KMS-11 (cell line): ENCODE measurements at regions not wholly inside any gene's neighbourhood (a gene's known extent, or its start where the extent isn't known, plus 50 kb on each side); places are given as distances from the start of the nearest gene placed in this dataset.

Experiments
- H2AFZ ChIP-seq: fragments of 200-600 bp; sonication (generic); 2 replicates; pipeline ENCODE4 v1.6.1; 2016; ENCODE audit warnings: antibody characterized with exemption, mixed run types, low read depth
- H3K27ac ChIP-seq: fragments of 200-600 bp; sonication (generic); 2 replicates; pipeline ENCODE4 v1.6.1; 2016; ENCODE audit warnings: mild to moderate bottlenecking, mixed run types
- H3K27me3 ChIP-seq: fragments of 200-600 bp; sonication (generic); 2 replicates; pipeline ENCODE4 v1.6.1; 2017; ENCODE audit warnings: mild to moderate bottlenecking, low read depth, mixed run types, moderate library complexity; ENCODE audit not compliant: insufficient read depth
- H3K36me3 ChIP-seq: fragments of 200-600 bp; sonication (generic); 2 replicates; pipeline ENCODE4 v1.6.1; 2017; ENCODE audit warnings: mild to moderate bottlenecking, mixed run types; ENCODE audit not compliant: insufficient read depth
- H3K4me1 ChIP-seq: fragments of 200-600 bp; sonication (generic); 2 replicates; pipeline ENCODE4 v1.6.1; 2016; ENCODE audit warnings: mild to moderate bottlenecking, low read depth, mixed run types; ENCODE audit not compliant: poor library complexity, severe bottlenecking
- H3K4me2 ChIP-seq: fragments of 200-600 bp; sonication (generic); 2 replicates; pipeline ENCODE4 v1.7.0; 2016; ENCODE audit warnings: mild to moderate bottlenecking, mixed run types
- H3K4me3 ChIP-seq: fragments of 200-600 bp; sonication (generic); IDR thresholded peaks from 2 replicates; pipeline ENCODE4 v1.6.1; 2017; ENCODE audit warnings: low read depth, low read length, mixed read lengths; ENCODE audit not compliant: insufficient read depth
- H3K79me2 ChIP-seq: fragments of 200-600 bp; sonication (generic); 2 replicates; pipeline ENCODE4 v1.6.1; 2016; ENCODE audit warnings: low read depth, mixed run types; ENCODE audit not compliant: insufficient read depth
- H3K9ac ChIP-seq: fragments of 200-600 bp; sonication (generic); 2 replicates; pipeline ENCODE4 v1.6.1; 2016; ENCODE audit warnings: mild to moderate bottlenecking, mixed run types
- H4K20me1 ChIP-seq: fragments of 200-600 bp; sonication (generic); 2 replicates; pipeline ENCODE4 v1.6.1; 2016; ENCODE audit warnings: mild to moderate bottlenecking, mixed run types; ENCODE audit not compliant: insufficient read depth
- CTCF ChIP-seq: fragments of 200-600 bp; sonication (generic); conservative IDR thresholded peaks from 2 replicates; pipeline ENCODE4 v1.6.1; 2017; ENCODE audit warnings: low read depth, mild to moderate bottlenecking, antibody characterized with exemption, low read length, moderate library complexity, mixed read lengths

DNA sequence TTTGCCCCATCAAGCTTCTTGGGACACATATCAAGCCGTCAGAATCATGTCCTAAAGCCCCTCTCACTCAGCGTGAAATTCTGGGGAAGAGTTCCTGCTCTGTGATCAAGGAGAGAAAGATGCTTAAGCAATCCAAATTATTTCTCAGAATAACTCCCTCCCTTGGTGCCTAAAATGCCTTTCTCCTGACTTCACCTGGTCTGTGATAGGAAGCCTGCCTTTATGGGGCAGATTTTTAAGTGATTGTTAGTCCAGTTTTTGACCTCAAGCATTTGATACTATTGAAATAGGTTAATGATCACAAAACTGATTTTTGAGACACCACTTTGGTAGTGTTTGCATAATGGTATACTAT, 76.4 kb upstream of the MAGI2 start:
- H3K36me3 ChIP-seq = no peaks in the 10 kb centered on the region
- no peaks in the 10 kb centered on the region for H3K4me1 ChIP-seq
- TF ChIP-seq CTCF = no peak
- no peak overlapping the region for H3K4me2 ChIP-seq
- H3K79me2 ChIP-seq = no peaks in the 10 kb centered on the region
- no peak overlapping the region for H2AFZ ChIP-seq
- no peak overlapping the region for H3K9ac ChIP-seq
- H4K20me1 ChIP-seq = no peaks in the 10 kb centered on the region
- no peak overlapping the region for H3K27ac ChIP-seq
- H3K4me3 ChIP-seq = no peak overlapping the region
- no peaks in the 10 kb centered on the region for H3K27me3 ChIP-seq

GRCh38 chr7:79529214-79529880, 75.9 kb upstream of the MAGI2 start:
- no peak for TF ChIP-seq CTCF
- H3K27me3 ChIP-seq = no peaks in the 10 kb centered on the region
- no peak overlapping the region for H3K4me3 ChIP-seq
- H3K79me2 ChIP-seq = no peaks in the 10 kb centered on the region
- no peaks in the 10 kb centered on the region for H3K4me1 ChIP-seq
- no peaks in the 10 kb centered on the region for H3K36me3 ChIP-seq
- H4K20me1 ChIP-seq = no peaks in the 10 kb centered on the region
- H2AFZ ChIP-seq = no peak overlapping the region
- no peak overlapping the region for H3K4me2 ChIP-seq
- H3K27ac ChIP-seq = no peak overlapping the region
- no peak overlapping the region for H3K9ac ChIP-seq

GRCh38 chr7:79528421-79528820, 75.0 kb upstream of the MAGI2 start:
- H2AFZ ChIP-seq = no peak overlapping the region
- no peaks in the 10 kb centered on the region for H4K20me1 ChIP-seq
- no peak overlapping the region for H3K4me2 ChIP-seq
- no peak overlapping the region for H3K27ac ChIP-seq
- TF ChIP-seq CTCF = no peak
- H3K79me2 ChIP-seq = no peaks in the 10 kb centered on the region
- no peak overlapping the region for H3K4me3 ChIP-seq
- no peak overlapping the region for H3K9ac ChIP-seq
- H3K4me1 ChIP-seq = no peaks in the 10 kb centered on the region
- no peaks in the 10 kb centered on the region for H3K27me3 ChIP-seq
- no peaks in the 10 kb centered on the region for H3K36me3 ChIP-seq

DNA sequence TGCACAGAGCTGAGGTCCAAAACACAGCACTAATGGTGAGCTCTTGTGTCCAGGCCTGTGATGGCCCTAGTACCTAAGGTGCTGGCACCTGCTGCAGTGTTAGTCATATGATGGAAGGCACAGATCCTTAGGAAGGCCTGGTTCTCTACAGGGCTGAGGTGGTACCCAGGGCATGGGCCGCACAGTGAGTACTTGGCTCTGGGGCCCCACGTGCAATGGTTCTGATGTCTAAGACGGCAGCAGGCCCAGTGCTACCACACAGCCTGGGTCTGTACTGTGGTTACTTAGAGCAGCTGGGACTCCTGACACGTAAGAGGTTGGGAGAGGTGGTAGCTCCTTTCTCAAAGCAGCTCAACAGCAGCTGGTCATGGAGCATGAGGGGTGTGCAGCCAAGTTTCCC, 70.6 kb upstream of the MAGI2 start:
- no peak overlapping the region for H2AFZ ChIP-seq
- H3K27me3 ChIP-seq = no peaks in the 10 kb centered on the region
- no peak overlapping the region for H3K27ac ChIP-seq
- H3K9ac ChIP-seq = no peak overlapping the region
- H4K20me1 ChIP-seq = no peaks in the 10 kb centered on the region
- TF ChIP-seq CTCF = no peak
- no peak overlapping the region for H3K4me2 ChIP-seq
- no peak overlapping the region for H3K4me3 ChIP-seq
- no peaks in the 10 kb centered on the region for H3K4me1 ChIP-seq
- no peaks in the 10 kb centered on the region for H3K36me3 ChIP-seq
- H3K79me2 ChIP-seq = no peaks in the 10 kb centered on the region

GRCh38 chr7:79523436-79523835, 70.0 kb upstream of the MAGI2 start:
- no peak overlapping the region for H3K9ac ChIP-seq
- TF ChIP-seq CTCF = no peak
- H3K27me3 ChIP-seq = no peaks in the 10 kb centered on the region
- H3K27ac ChIP-seq = no peak overlapping the region
- no peaks in the 10 kb centered on the region for H3K4me1 ChIP-seq
- H3K4me2 ChIP-seq = no peak overlapping the region
- H3K4me3 ChIP-seq = no peak overlapping the region
- H3K36me3 ChIP-seq = no peaks in the 10 kb centered on the region
- no peaks in the 10 kb centered on the region for H4K20me1 ChIP-seq
- no peaks in the 10 kb centered on the region for H3K79me2 ChIP-seq
- no peak overlapping the region for H2AFZ ChIP-seq
